ENCODE measurements at regions not wholly inside any gene's neighbourhood (a gene's known extent, or its start where the extent isn't known, plus 50 kb on each side); places are given as distances from the start of the nearest gene placed in this dataset.
"Not testable (repeated sequence)": the region's sequence is repeated elsewhere in the genome, so short reads cannot be mapped to it uniquely, and the experiment has no call there.

DNA sequence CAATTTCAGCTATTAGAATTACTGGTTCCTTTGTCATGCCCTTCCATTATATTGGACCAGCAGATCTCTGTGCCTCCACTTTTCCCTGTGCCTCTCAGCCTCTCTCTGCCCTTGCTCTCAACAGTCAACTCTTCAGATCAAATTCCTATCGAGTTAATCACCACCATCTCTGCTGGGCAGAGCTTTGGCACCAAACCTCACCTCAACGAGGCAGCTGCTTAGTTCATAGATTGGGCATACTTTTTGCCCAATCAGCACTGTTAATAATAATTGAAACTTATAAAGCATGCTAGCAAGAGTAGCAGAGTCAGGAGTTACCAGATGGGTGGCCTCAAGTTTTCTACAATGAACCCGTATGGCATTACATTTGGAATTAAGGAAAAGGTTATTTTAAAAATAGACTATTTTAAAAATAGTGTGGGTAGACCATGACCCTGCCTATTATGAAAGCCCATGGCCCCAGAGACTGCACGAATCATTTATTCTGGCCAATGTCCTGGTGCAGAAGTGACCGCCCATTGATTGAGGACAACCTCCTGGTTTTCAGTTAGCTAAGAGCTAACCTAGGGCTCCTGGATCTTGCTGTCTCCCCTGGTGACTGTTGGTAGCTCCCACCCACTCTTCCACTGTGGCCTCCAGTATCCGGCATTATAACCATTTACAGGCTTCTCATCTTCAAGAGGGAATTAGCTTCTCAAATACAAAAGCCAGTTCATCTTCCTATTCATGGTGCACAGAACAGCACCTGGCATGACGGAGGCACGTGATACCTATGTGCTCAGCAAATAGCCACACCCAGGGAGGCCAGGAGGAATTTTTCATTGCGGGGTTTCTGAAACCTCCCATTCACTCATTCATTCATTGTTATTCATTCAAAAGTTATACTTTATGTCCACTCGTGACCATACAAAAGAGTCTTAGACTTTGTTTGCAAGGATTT, 265.4 kb downstream of the INHBA start:
- peak; percentile 82 for DNase-seq (ENCODE audit: low read depth)

DNA sequence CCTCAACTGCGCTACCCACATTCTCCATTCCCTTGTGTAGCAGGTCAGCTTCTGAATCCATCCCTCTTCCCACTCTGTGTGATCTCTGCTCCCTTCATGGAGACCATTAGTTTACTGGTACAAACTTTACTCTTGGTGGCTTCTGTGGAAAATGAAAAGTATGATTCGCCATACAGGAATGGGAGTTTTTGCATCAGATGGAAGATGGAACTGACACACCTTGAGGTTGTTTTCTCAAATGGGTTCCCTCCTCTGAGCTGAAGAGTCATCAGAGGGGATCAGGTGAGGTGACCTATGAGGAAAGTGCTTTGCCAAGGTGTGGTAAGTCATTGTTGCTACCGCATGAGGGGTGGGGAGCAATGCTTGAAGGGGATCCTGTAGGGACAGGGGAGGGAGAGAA, 266.8 kb downstream of the INHBA start:
- DNase-seq (ENCODE audit: low read depth) = no peak

DNA sequence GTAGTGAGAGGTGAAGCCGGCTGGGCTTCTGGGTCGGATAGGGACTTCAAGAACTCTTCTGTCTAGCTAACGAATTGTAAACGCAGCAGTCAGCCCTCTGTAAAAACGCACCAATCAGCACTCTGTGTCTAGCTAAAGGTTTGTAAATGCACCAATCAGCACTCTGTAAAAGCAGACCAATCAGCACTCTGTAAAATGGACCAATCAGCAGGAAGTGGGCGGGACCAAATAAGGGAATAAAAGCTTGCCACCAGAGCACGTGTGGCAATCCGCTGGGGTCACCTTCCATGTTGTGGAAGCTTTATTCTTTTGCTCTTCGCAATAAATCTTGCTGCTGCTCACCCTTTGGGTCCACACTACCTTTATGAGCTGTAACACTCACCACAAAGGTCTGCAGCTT, 267.9 kb downstream of the INHBA start:
- not testable (repeated sequence) for DNase-seq (ENCODE audit: low read depth)

DNA sequence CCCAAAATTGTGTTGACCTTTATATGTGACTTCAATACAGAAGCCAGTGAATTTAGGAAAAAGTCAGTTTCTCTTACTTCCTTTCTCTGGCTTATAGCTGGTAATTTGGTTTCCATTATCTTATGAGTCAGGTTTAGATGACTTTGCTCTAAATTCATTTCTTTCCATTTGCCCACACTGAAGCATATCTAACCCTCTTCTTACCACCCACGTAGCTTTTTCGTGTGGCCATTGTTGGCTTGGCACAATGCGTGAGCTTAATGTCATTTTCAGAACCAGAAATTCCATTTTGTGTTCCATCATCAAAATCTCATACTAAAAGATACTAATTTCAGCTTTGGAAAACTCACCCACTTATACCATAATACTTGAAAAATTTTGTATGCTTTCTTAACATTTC, 271.2 kb downstream of the INHBA start:
- no peak for DNase-seq (ENCODE audit: low read depth)

DNA sequence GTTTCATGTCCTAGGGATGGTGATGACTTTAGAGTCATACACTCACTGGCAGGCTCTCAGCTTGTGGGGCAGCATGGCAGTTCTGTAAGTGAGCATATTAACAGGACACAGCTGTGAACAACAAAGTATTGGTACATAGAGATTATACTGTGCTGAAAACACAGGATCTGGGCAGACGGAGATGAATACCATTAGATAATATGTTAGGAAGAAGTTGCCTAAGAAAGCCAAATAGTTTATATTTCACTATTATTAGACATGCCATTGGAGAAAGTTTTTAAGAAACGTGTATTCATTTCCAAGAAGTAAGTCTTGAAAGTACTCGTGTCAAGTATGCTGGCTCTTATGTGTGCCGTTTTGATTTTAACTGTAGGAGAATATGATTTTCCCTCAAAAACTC, 274.5 kb downstream of the INHBA start:
- DNase-seq (ENCODE audit: low read depth) = no peak

DNA sequence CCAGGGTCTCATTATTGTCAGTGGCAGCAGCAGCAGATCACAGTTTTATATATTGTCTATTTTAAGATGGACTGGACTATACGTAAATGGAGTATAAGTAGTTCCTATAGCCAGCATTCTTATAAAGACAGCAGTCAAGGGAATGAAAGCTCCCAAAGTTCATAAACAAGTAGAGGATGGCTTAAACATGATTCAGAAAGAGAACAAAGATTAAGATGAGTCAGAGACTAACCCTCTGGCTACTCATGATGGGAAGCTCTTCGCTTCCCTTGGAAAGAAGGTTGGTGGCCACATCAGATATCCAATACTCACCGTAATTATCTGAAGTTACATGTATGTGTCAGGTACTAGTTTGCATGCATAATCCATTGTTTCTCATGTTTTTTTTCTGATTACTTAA, 277.0 kb downstream of the INHBA start:
- DNase-seq (ENCODE audit: low read depth) = peak; percentile 30

DNA sequence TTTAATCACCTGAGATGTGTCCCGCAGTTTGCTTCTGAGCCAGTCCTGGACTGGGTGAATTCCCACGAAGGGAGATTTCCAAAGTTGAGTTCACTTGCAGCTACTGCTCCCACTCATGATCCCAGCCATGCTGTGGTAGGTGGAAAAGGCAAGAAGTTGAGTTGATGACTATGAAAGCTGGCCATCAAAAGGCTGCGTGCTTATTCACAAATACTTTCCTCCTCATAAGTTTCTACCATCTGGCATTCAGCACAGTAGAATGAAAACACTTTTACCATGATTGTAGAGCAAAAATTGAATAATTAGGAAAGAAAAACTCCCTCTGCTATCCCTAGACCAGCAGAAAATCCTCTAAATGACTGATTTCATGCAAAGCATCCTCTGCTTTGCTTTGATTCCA, 281.8 kb downstream of the INHBA start:
- no peak for DNase-seq (ENCODE audit: low read depth)

DNA sequence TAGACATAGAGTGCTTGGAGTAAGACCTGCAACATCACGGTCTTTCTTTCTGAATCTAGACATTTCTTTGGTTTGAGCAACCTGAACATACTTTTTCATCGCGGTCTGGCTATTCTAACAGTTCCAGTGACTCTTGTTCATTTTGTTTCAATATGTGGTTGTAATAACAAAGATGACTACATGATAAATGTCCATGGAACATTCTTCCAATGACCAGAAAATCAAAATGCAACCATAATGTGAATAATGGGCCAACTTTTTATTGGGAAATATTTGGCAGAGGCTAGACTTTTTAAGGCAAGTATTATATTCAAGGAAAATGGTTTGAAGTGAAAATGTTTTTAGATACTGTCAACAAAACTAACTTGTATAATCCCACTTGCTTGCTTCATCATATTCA, 282.5 kb downstream of the INHBA start:
- DNase-seq (ENCODE audit: low read depth) = no peak

DNA sequence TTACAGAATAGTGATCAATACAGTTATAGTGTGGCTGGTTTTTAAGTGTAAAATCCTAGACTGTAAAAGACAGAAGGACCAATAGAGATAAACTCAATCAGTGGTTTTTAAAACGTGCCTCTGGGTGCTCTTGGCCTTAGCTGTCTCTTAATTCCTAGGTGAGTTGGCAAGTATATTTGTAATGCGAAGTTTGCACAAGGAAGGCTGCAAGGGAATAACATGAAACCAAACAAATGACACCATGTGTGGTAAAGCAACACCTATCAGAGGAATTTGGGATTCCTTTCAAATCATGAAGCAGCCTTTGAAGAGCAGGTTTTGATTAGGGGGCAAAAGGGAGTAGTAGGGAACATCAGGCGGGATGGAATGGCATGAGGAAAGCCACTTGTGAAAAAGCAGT, 284.6 kb downstream of the INHBA start:
- no peak for DNase-seq (ENCODE audit: low read depth)

DNA sequence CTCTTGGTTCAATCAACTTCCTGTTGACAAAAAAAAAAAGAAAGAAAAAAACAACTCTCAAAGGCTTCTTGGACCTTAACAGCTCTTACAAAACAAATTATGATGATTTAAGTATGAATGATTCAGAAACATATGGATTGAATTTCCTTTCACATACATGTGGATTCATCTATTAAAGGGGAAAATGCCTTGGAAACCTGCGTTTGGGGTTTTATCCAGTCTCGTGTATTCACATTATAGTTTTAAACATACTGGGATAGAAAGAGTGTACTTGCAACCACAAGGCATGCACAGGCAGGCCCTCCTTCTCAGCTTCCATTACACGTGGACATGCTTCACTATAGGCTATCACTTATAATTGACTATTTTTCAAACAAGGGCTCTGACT, 286.7 kb downstream of the INHBA start:
- DNase-seq (ENCODE audit: low read depth) = no peak

DNA sequence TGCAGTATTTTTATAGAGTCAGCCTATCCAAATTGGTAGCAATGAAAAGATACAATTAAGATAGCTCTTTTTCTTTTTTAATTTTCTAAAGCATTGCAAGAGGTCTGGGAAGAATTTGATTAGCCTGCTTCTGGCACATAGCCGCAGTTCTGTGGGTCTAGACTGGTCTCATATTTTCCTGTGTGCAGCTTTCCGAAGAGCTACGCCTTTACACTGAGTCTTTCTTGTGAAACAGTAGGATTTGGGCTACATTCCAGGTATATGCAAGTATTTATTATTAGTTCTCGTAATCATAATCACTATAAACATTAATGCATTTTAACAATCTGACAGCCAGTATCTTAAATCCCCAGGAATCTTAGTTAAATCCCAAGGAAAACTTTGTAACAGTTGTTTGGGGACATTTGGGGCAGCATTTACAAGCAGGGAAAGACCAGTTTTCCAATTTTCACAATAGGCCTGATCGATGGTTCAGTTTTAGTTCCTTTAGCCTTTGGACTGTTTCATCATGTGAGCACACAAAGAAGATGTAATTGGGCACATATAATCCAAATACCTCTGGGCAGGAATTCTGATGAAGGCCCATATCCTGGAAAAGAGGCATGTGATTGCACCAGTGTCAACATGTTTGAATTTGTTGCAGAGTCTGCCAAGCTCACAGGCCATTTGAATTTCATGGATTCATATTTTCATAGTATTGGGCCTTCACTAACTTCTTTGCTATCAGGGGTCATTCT, 287.3 kb downstream of the INHBA start:
- no peak for DNase-seq (ENCODE audit: low read depth)

DNA sequence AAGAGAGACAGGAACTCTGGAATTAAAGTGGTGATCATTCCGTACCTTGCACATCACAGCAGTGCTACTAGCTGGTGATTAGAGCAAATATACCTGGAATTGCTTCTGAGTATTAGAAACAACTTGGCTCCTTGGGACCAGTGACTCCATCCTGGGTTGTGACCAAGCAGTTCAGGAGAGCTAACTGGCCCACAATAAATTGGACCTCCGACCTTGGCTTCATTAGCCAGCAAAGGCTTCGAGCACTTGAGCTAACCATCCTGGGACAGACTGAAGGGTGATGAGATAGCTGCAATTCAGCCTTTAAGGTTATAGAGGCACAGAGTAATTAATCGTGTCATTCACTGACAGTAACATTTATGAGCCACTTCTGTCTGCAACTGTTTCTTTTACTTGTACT, 287.8 kb downstream of the INHBA start:
- DNase-seq (ENCODE audit: low read depth) = no peak

DNA sequence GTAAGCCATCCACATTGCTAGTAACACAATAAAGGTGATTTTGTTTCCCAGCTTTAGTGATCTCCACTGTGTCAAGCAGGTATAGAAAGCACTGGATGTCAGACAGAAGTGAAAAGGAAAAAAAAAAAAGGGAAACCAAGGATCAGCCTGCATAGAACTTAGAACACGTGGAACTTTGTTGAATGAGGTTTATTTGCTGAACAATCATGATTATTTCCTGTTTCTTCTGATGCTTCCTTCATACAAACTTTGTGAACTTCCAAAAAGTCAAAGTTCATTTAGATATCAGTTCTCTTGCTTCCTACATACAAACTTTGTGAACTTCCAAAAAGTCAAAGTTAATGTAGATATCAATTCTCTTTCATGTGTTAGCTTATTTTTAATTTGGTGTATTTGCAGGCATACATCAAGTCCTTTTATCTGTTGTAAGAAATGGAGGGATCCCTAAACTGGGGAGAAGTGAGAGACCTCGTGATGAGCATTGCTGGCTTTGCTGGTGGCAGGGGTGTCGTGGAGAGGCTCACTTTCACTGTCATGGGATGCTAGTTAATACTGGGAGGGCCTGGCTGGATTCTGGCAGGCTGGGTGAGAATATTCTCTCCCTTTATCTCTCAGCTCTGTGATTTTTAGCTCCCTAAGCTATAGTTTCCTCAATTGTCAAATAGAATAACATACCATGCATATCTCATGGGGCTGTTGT, 298.4 kb downstream of the INHBA start:
- DNase-seq (ENCODE audit: low read depth) = no peak

DNA sequence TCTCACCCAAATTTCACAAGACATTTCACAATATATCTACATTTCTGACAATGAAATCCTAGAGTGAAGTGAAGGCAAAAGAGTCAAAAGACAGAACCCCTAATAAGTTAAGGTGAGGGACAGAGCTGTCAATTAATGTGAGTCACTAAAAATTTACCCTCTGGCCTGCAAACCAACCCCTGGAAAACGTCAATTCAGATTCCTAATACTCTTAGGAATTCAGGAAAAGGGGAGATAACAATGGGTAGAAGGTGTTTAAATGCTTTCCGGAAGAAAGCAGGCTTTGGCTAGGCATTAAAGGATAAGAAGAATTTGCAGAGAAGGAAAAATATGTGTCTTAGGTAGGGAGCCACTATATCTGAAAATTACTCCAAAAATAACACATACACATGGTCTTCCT, 299.6 kb downstream of the INHBA start:
- DNase-seq (ENCODE audit: low read depth) = no peak

DNA sequence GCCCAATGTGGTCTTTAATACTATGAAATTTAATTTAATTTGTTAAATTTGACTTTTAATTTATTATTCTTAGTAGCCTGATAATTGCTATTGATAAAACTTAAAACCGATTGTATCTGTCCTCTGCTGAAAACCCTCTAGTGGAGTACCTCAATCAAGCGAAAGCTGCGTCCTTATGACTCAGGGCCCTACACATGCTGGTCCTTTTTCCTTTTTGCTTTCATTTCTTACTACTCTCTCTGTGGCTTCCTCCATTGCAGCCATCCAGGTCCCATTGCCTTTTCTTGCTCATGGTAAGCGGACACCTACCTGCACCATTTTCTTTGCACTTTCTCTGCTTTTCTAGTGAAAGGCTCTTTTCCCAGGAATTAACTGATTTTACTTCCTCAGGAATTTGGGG, 301.1 kb downstream of the INHBA start:
- DNase-seq (ENCODE audit: low read depth) = no peak

DNA sequence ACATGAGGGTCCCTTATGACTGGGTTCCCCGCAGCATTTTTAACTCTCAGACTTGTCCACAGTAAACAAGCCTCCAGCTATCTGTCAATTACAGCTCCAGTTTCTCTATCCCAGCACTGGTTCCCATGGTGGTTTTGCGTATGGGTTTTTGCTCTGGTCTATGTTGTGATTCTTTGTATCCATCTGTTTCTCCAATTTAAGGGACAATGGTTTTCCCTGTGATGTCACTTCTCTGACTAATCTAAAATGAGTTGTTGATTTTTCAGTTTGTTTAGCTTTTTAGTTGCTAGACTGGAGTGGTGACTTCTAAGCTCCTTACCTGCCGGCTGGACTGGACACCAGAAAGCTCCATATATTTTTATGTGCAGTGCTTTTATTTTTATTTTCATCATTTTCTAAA, 303.7 kb downstream of the INHBA start:
- no peak for DNase-seq (ENCODE audit: low read depth)

DNA sequence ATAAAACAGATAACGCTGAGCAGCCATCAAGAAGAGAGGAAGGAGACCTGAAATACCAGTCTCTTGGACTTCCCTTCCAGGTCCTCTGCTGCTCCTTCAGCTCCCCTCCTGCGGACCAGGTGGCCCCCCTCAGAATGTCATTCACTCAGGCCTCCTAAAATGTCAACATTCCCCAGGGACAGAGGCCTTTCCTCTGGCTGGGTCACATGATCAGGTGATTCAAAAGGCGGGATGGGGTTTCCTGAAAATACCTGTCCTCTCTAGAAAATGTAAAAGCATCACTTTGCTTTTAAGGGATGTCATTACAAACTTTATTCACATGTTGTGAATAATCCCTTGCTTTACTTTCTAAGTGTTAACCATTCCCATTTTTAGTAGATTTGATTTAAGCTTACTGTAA, 311.1 kb downstream of the INHBA start:
- DNase-seq (ENCODE audit: low read depth) = no peak

DNA sequence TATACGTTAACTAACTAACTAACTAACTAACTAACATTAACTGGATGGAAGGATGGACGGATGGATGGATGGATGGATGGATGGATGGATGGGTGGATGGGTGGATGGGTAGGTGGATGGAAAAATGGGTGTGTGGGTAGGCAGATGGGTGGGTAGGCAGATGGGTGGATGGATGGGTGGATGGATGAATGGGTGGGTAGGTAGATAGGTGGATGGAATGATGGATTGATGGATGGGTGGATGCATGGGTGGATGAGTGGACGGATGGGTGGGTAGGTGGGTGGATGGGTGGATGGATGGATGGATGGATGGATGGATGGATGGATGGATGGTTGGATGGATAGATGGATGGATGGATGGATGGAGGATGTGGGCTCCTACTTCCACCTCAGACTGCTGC, 314.0 kb downstream of the INHBA start:
- DNase-seq (ENCODE audit: low read depth) = not testable (repeated sequence)

DNA sequence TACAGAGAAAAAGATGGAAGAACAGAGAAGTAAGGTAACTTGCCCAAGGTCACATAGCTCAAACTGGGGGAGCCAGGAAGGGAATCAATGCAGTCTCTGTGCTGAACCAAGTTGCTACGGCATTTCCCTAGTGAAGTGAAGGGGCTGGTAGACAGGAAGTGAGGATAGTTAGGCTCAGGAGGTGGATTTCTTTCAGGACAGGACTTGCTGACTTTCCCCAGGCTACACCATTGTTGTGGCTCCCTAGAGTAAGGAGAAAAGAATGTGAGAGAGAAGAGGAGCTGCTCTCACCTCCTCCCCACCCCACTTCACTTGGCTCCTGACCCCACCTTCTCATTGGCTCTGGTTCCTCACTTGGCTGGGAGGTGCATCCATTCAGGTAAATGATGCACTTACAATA, 316.9 kb downstream of the INHBA start:
- DNase-seq (ENCODE audit: low read depth) = no peak

DNA sequence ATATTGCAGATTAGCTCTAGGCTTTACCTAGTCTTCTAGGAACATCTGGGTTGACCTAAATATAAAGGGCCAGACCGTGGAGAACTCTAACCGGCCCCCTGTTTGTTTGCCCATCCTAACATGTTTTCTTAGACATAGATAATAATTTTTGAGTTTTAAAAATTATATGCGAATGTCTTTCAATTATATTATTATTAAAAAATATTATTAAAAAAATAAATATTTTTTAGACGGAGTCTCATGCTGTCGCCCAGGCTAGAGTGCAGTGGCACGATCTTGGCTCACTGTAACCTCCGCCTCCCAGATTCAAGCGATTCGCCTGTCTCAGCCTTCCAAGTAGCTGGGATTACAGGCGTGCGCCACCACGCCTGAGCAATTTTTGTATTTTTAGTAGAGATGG, 318.5 kb downstream of the INHBA start:
- no peak for DNase-seq (ENCODE audit: low read depth)

DNA sequence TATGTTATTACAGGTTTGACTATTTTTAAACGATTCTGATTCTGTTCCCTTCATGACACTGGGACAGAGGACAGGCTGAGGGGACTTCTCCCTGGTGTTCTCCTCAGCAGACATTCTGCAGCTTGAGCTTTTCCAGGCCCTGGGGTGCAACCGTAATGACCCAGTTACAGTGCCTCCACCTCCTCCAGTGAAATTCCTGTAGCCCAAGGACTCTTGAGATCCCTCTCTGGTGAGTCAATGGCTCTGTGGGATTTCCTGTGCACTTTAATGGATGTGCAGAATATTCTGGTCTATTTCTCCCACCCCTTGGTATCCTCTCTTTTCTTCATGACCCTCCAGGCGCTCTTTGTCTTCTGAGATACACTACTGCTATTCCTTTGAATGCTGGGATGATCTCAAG, 319.3 kb downstream of the INHBA start:
- DNase-seq (ENCODE audit: low read depth) = no peak

DNA sequence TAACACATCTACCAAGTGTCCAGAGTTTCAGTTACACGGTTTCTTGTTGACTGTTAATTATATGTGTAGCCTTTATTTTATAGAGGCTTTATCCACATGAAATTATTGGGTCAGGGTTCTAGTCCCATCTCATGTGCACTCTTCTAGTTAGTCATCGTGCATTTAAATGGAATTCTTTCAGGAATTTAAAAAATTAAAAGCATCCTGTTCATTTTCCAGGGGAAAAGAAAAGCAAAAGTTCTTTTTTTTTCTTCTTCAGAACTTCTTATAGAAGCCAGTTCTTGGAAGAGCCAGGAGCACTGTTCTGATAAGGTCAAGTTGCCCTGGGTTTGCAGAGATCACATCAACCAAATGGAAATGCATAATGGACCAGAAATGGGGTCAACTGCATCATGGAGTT, 324.7 kb downstream of the INHBA start:
- no peak for DNase-seq (ENCODE audit: low read depth)
